Mucosa of descending colon (tissue), 3 donors: ENCODE measurements at regions not wholly inside any gene's neighbourhood (a gene's known extent, or its start where the extent isn't known, plus 50 kb on each side); places are given as distances from the start of the nearest gene placed in this dataset.

Experiments
- ATAC-seq: fragments of 200-7000 bp; cut with Tn5 transposase; one replicate; pipeline ENCODE4 v1.9.1; 2020; ENCODE audit warnings: mild to moderate bottlenecking, moderate library complexity
- DNase-seq, 3 donors: peaks; one replicate each; pipeline ENCODE4 v3.0.0-alpha.2; 2020
- H3K36me3 ChIP-seq: fragments of 200-600 bp; one replicate; pipeline ENCODE4 v1.8.0; 2021; ENCODE audit warnings: low read depth, mild to moderate bottlenecking
- H3K4me1 ChIP-seq: fragments of 200-600 bp; one replicate; pipeline ENCODE4 v1.8.0; 2021; ENCODE audit warnings: low read depth, mild to moderate bottlenecking
- H3K4me3 ChIP-seq: fragments of 200-600 bp; one replicate; pipeline ENCODE4 v1.8.0; 2021; ENCODE audit warnings: mild to moderate bottlenecking
- H3K9me3 ChIP-seq: fragments of 200-600 bp; one replicate; pipeline ENCODE4 v1.8.0; 2021; ENCODE audit warnings: mild to moderate bottlenecking
- CTCF ChIP-seq: fragments of 200-600 bp; IDR thresholded peaks from one replicate; pipeline ENCODE4 v1.8.0; 2022; ENCODE audit warnings: antibody characterized with exemption, mild to moderate bottlenecking
- intact Hi-C, 2 donors: fragments of 100-400 bp; cut with DNase I in 1 of 2; cut with micrococcal nuclease in 1 of 2; formaldehyde crosslinking; loops; one replicate each; pipeline versions ENCODE4 v1.11.0 to v1.11.1; 2022; cut with DNase I, micrococcal nuclease
- donor health status: DM: no; HTN: no; CAD: no; lungs with moderate emphysema.
- donor health status: DM: no; HTN: no; CAD: no.
- donor health status: DM: no; HTN: yes; CAD: no.

DNA sequence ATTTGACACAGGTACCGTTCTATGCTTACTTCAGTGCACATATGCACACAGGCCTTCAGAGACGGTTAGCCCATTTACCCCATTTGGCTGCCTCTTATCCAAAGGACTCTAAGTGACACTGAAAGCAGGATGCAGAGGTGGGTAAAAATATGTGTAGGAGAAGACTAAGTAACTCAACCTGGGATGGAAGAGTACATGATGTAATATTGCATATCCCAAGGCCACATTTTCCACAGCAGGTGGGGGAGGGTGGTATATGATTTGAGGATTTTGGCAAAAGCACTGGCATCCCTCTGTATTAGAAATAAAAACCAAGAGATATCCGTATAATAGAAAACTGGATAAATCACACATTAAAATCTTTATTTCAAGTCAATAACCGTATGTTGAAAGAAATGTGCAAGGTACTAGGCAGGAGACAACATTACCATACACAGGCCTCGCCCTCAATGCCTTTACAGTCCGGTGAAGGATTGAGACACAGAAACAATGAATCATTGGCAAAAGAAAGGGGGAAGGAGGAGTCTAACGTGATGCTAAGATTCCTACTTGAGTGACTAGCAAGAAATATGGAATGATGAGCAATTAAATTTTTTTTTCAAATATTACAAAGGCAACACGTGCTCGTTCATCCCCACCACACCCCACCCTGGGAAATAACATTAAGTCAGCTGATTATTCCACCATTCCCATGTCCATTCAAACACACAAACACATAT, 161.0 kb upstream of the RASGEF1B start:
- Histone ChIP-seq H3K4me3 (no peak overlapping the region), H3K36me3 (no peaks in the 10 kb centered on the region), H3K4me1 (no peaks in the 10 kb centered on the region), H3K9me3 (no peaks in the 10 kb centered on the region)
- no peak for ATAC-seq
- intact Hi-C loops = no loop called here
- DNase-seq = no peak
- no peak for TF ChIP-seq CTCF

- intact Hi-C loops = no loop called here
- Histone ChIP-seq H3K9me3 (no peaks in the 10 kb centered on the region), H3K4me3 (no peak overlapping the region), H3K4me1 (no peaks in the 10 kb centered on the region), H3K36me3 (no peaks in the 10 kb centered on the region)
- DNase-seq (no peak), ATAC-seq (peak; percentile 16)
- TF ChIP-seq CTCF = no peak
These were observed 160.3 kb upstream of the RASGEF1B start for GRCh38 chr4:81631958-81632441.

GRCh38 chr4:81629366-81629765, 157.7 kb upstream of the RASGEF1B start:
- TF ChIP-seq CTCF = no peak
- H3K9me3 ChIP-seq = no peaks in the 10 kb centered on the region
- no peaks in the 10 kb centered on the region for H3K36me3 ChIP-seq
- intact Hi-C loops = no loop called here
- H3K4me3 ChIP-seq = no peak overlapping the region
- H3K4me1 ChIP-seq = no peaks in the 10 kb centered on the region
- ATAC-seq (no peak), DNase-seq (no peak)

- DNase-seq (no peak), ATAC-seq (peak; percentile 74)
- intact Hi-C loops = no loop called here
- H3K4me1 ChIP-seq = no peaks in the 10 kb centered on the region
- H3K9me3 ChIP-seq = no peaks in the 10 kb centered on the region
- no peaks in the 10 kb centered on the region for H3K36me3 ChIP-seq
- TF ChIP-seq CTCF = no peak
- no peak overlapping the region for H3K4me3 ChIP-seq
These were observed 156.8 kb upstream of the RASGEF1B start for GRCh38 chr4:81628489-81628888.

DNA sequence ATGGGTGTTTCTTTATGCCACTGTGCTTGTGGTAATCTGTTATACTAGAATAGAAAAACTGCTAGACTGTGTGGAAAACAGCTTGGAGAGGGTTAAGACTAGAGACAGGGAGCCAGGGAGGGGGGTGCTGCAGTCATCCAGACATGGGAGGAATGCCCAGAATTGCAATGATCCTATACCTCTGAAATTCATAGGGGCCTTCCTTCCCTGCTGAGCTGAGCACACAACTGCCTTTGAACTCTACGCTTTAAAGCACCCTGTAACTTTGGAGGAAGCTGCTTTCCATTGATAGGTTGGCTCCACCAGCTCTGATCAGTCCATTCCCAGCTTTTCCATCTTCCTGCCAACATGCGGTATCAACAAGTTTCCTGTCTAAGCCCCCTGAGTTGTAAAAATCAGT, 155.9 kb upstream of the RASGEF1B start:
- Histone ChIP-seq H3K36me3 (no peaks in the 10 kb centered on the region), H3K9me3 (no peaks in the 10 kb centered on the region), H3K4me3 (no peak overlapping the region), H3K4me1 (no peaks in the 10 kb centered on the region)
- TF ChIP-seq CTCF = no peak
- DNase-seq (no peak), ATAC-seq (no peak)
- intact Hi-C loops = no loop called here
